Hematopoietic multipotent progenitor cell treated with erythropoietin and hydrocortisone succinate and interleukin-3 and kit ligand, for 8 days (in vitro differentiated cells): ENCODE measurements at regions not wholly inside any gene's neighbourhood (a gene's known extent, or its start where the extent isn't known, plus 50 kb on each side); places are given as distances from the start of the nearest gene placed in this dataset.

Experiments
- DNase-seq: peaks from one replicate; pipeline ENCODE4 v3.0.0-alpha.2; 2015

DNA sequence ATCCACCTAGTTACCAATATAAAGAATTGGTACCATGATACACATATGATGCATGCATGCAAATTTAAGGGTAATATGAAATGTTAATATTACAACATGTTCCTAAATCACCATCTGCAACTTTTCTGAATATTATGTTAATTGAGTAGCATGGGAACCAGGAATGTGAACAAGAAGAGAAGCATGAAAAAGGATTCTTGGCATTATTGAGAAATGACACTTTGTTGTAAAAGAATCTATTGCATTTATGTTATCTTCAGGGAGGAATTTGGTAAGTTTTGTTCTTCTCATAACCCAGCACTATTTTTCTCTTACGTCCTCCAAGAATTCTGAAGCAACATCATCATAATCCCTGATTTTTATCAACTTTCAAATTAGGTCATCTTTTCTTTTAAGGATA lies 159.9 kb upstream of the SLC25A13 start:
- no peak for DNase-seq

DNA sequence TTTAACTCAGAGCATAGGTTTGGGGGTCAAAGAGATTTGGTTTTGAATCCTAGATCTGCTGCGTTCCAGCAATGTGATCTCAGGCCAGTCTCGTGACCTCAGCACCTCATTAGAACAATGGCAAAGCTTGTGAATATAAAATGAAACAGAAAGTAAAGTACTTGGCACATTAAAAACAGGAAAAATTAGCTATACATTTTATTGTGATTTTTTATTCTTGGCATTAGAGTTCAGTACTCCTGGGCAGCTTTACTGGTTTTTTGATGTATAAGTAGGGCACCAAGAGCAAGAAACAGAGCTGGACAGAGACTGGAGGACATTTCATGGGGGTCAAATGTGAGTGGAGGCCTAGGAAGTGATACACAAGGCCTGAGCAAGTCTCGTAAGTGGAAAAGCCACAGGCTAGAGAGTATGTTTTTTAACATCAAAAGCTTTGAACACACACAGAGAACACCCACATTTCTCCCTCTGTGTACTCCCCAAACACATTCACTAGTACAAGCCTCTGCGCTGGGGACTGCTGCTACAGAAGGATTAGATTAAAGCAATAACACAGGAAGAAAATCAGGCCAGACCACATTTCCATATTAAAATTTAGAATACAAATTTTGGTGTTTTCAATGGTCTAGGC lies 157.2 kb upstream of the SLC25A13 start:
- no peak for DNase-seq

DNA sequence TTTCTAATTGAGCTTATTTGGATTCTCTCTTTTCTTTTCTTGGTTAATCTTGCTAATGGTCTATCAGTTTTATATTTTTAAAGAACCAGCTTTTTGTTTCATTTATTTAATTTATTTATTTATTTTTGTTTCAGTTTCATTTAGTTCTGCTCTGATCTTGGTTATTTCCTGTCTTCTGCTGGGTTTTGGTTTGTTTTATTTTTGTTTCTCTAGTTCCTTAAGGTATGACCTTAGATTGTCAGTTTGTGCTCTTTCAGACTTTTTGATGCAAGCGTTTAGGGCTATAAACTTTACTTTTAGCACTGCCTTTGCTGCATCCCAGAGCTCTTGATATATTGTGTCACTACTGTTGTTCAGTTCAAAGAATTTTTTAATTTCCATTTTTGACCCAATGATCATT lies 149.7 kb upstream of the SLC25A13 start:
- no peak for DNase-seq

DNA sequence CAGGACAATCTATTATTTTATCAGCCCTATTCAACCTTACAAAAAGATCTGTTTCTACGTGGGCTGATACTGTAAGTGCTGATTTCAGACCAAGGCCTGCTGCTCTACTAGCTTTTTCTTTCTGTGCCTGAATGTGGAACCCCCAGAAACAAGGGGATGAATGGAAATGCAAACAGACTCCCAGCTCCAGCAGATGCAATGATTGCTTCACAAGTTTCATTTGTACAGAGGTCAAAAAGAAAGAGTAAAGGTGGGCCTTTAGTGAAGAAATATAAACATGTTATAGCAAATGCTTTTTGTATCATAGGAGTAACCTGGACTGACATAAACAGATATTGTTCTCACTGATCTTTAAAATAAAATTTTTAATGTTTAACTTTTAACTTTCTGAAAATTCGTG lies 130.2 kb upstream of the SLC25A13 start:
- DNase-seq = no peak

DNA sequence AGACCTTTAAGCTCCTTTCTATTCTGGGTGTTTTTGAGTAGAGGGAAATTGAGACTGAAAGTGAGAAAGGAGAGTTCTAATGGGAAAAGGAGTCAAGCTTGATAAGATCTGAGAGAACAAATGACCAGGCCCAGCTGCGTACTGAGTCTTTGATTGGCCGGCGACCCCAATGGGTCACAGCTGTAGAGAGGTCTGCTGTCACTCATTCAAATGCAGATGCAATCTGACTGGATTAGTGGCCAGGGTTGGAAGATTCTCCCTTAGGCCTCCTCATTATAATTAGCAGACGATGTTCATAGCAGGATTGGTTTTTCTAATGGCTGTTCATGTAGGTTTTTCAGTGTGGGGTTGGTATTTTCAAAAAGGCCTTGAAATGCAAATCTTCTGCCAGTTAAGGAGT lies 127.2 kb upstream of the SLC25A13 start:
- no peak for DNase-seq

GRCh38 chr7:96447109-96447645 lies 125.3 kb upstream of the SLC25A13 start:
- no peak for DNase-seq

- DNase-seq = no peak
Observed at GRCh38 chr7:96441436-96442084, 119.7 kb upstream of the SLC25A13 start.

DNA sequence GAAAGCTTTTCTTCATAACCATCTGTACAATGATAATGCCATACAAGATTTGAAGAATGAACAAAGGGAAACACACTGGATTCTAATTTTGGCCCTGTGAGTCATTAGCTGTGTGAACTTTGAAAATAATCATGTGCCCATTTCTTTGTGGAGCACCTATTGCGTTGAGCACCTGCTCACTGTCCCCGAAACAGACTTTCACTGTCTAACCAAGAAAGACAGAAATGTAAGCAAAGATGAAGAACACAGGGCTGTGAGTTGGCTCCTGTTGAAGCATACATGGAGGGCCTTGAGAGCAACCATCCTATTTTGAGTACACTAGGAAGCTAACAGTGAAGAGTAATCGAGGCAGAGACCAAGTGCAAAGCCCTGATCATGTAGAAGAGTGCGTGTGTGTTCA lies 118.4 kb upstream of the SLC25A13 start:
- no peak for DNase-seq

GRCh38 chr7:96436880-96437279 lies 115.0 kb upstream of the SLC25A13 start:
- no peak for DNase-seq

DNA sequence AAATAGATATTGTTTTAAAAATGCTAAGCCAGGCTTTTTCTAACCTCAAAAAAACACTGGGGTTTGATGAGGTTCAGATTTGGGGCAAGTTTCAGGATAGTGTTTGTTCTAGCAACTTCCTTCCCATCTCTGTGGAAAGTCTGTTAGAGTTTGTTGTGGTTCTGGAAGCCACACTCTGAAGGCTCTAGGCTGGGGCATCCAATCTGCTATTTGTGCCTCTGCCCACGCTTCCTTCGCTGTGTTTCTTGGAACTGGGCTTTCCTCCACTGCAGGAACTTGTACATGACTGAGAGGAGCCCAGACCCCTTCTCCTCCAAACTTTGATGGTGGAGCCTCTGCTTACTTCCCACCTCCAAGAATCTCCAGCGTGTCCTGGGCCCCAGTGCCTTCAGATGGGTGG lies 108.5 kb upstream of the SLC25A13 start:
- no peak for DNase-seq

- no peak for DNase-seq
Observed at GRCh38 chr7:96427143-96427542, 105.2 kb upstream of the SLC25A13 start.

DNA sequence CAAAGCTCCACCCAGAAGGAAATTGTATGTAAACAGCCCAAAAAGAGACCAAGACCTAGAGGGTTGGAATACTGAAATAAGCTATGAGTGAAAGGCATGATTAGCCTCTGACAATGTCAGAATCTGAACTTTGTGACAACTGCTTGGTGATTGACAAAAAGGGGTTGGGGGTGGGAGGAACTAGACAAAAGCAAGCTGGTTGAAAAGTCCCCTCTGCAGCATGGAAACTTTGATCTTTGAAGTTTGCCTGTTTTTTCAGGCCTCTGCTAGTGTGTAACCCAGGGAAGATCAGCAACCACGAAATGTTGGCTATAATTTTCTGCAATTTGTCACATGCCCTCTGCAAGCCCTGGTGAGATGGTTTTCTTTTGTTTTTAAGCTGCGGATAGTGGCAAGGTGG lies 104.8 kb upstream of the SLC25A13 start:
- no peak for DNase-seq

GRCh38 chr7:96426027-96426426 lies 104.1 kb upstream of the SLC25A13 start:
- no peak for DNase-seq

DNA sequence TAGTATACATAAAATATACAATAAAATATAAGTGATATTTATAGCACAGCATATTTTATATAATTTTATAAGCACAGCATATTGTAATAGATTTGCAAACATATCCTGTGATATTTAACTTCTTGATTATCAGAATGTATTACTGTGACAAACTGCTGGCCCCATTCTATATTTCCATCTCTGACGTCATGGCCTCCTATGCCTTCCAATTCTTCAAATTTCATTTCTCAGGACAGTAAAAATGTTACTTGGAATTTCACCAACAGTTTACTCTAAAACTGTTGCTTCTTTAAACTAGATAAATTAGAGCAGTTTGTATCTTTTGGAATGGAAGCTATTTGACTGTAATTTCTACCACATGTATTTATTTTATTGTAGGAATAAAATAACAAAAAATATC lies 102.5 kb upstream of the SLC25A13 start:
- DNase-seq = no peak

DNA sequence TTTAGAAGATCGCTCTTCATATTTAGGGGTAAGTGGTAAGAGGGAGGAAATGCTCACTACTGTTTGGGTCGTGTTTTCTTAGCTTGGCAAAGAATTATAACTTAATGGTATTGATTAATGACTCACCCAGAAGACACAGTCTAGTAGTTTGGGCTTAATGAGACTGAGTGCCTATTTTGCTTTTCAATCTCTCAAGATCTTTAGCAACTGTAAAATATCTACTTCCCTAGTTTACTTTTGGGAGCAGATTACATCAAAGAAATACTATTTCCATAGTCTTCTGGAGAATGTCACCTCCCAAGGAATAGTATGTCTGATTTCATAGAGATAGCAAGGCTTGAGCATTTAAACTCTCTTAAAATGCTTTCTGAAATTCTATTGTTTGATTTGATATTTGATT lies 100.5 kb upstream of the SLC25A13 start:
- no peak for DNase-seq

GRCh38 chr7:96418581-96418980 lies 96.7 kb upstream of the SLC25A13 start:
- no peak for DNase-seq

DNA sequence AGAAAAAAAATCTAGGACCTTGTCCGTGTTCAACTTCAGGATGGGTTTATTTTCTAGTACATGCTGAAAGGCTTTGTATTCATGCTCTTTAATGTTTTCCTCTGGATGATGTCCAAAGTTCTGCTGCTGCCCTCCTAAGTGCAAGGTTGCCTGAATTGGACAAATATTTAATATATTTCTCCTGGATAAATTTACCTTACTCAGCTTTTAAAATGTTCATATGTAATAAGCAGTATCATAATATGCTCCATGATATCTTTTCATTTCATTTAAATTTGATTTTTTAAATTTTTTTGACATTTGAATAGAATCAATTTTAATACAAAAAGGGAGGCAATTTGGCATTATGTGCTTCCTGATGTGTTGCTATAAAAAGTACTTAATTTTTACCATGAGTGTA lies 95.9 kb upstream of the SLC25A13 start:
- no peak for DNase-seq

- DNase-seq = no peak
Observed at GRCh38 chr7:96416599-96416998, 94.7 kb upstream of the SLC25A13 start.

DNA sequence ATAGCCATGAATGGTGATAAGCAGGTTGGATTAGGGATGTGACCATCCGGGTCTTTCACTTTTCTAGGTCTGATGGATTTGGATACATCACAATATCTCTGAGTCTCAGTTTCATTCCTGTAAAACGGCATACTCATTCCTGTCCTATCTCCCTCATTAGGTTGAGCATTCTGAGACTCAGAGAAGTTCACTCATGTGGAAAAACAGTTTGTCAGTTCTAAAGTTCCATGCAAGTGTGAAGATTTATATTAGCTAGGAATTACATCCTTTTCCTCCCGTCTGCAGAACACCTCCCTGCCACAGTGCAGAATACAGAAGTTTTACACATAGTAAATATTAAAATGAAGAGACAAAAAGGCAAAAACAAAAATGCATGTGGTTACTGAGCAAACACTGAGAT lies 94.2 kb upstream of the SLC25A13 start:
- DNase-seq = no peak

GRCh38 chr7:96415293-96415940 lies 93.5 kb upstream of the SLC25A13 start:
- DNase-seq = no peak

- peak; percentile 56 for DNase-seq
Observed at GRCh38 chr7:96414931-96415292, 93.0 kb upstream of the SLC25A13 start.

- no peak for DNase-seq
Observed at GRCh38 chr7:96410126-96410839, 88.4 kb upstream of the SLC25A13 start.

GRCh38 chr7:96408881-96409280 lies 87.0 kb upstream of the SLC25A13 start:
- no peak for DNase-seq

- DNase-seq = no peak
Observed at GRCh38 chr7:96407427-96407826, 85.5 kb upstream of the SLC25A13 start.
